Progenitor cell of endocrine pancreas (in vitro differentiated cells): ENCODE measurements at regions not wholly inside any gene's neighbourhood (a gene's known extent, or its start where the extent isn't known, plus 50 kb on each side); places are given as distances from the start of the nearest gene placed in this dataset.

Source experiments
- DNase-seq: peaks from one replicate; pipeline ENCODE4 v3.0.0; 2021; ENCODE audit warnings: low spot score; ENCODE audit not compliant: unreplicated experiment
- H3K27ac Mint-ChIP-seq: 2 replicates; pipeline ENCODE4 v1.8.0; 2021; ENCODE audit warnings: mild to moderate bottlenecking, moderate library complexity, mixed read lengths
- H3K27me3 Mint-ChIP-seq: 2 replicates; pipeline ENCODE4 v1.8.0; 2021; ENCODE audit warnings: mixed read lengths
- H3K36me3 Mint-ChIP-seq: 2 replicates; pipeline ENCODE4 v1.8.0; 2022; ENCODE audit warnings: mixed read lengths; ENCODE audit not compliant: insufficient read depth
- H3K4me1 Mint-ChIP-seq: 2 replicates; pipeline ENCODE4 v1.8.0; 2021; ENCODE audit warnings: low read depth, mixed read lengths
- H3K4me3 Mint-ChIP-seq: 2 replicates; pipeline ENCODE4 v1.8.0; 2021; ENCODE audit warnings: low read depth, mild to moderate bottlenecking, moderate library complexity, mixed read lengths
- H3K9me3 Mint-ChIP-seq: 2 replicates; pipeline ENCODE4 v1.8.0; 2021; ENCODE audit warnings: low read depth, mixed read lengths
- TF ChIP-seq, protein P1 (sequence below): fragments of 200-600 bp; sonication (generic); IDR thresholded peaks from one replicate; pipeline ENCODE4 v1.5.0; 2021; ENCODE audit warnings: antibody characterized with exemption, mild to moderate bottlenecking; ENCODE audit not compliant: unreplicated experiment

DNA sequence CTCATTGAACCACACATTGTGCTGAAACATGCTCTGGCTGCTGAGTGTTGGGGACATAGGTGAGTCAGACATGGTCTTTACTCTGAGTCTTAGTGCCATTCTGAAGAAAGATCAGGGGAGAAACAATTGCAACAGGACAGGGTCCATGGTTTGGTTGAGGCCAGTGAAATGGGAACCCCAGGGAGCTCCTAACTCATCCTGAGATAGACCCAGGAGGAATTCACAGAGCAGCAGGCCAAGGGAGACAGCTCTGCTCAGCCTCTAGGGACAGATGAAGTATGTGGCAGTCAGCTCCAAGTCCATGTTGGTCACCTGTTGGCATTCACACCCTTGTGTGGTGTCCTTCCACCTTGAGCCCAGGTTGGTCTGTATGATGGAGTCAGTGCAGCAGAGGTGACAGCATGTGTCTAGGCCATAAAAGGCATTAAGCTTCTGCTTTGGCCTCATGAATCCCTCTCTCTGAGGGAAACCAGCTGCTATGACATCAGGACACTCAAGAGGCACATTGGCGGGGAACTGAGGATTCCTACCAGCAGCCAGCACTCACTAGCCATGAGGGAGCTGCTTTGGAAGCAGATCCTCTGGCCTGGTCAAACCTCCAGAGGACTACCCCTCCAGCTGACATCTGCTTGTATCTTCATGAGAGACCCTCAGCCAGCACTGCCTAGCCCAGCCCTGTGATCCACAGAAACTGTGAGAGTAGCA is 50.3 kb upstream of the MYEOV start:
- Mint-ChIP-seq H3K4me3 (no peak overlapping the region), H3K36me3 (no peaks in the 10 kb centered on the region), H3K27me3 (peaks cover 6% of the 10 kb centered on the region), H3K9me3 (no peaks in the 10 kb centered on the region), H3K27ac (no peak overlapping the region), H3K4me1 (peaks cover 16% of the 10 kb centered on the region)
- TF ChIP-seq, protein P1, sequence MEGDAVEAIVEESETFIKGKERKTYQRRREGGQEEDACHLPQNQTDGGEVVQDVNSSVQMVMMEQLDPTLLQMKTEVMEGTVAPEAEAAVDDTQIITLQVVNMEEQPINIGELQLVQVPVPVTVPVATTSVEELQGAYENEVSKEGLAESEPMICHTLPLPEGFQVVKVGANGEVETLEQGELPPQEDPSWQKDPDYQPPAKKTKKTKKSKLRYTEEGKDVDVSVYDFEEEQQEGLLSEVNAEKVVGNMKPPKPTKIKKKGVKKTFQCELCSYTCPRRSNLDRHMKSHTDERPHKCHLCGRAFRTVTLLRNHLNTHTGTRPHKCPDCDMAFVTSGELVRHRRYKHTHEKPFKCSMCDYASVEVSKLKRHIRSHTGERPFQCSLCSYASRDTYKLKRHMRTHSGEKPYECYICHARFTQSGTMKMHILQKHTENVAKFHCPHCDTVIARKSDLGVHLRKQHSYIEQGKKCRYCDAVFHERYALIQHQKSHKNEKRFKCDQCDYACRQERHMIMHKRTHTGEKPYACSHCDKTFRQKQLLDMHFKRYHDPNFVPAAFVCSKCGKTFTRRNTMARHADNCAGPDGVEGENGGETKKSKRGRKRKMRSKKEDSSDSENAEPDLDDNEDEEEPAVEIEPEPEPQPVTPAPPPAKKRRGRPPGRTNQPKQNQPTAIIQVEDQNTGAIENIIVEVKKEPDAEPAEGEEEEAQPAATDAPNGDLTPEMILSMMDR = no peak
- DNase-seq = no peak
